WTC11 (cell line): ENCODE measurements at regions not wholly inside any gene's neighbourhood (a gene's known extent, or its start where the extent isn't known, plus 50 kb on each side); places are given as distances from the start of the nearest gene placed in this dataset.

Source experiments
- CREM ChIP-seq: sonication (generic); formaldehyde crosslinking; IDR thresholded peaks from 2 replicates; pipeline ENCODE4 v1.8.1; 2022; ENCODE audit warnings: mild to moderate bottlenecking, missing genetic modification reagents, moderate library complexity
- IRF2 ChIP-seq: sonication (generic); formaldehyde crosslinking; IDR thresholded peaks from 2 replicates; pipeline ENCODE4 v1.8.0; 2022; ENCODE audit warnings: low read depth, missing genetic modification reagents, borderline replicate concordance
- JAZF1 ChIP-seq: fragments of 250-450 bp; sonication (Bioruptor Pico); IDR thresholded peaks from 2 replicates; pipeline ENCODE4 v1.9.0; 2021; ENCODE audit warnings: moderate library complexity, mild to moderate bottlenecking, inconsistent platforms
- KAT7 ChIP-seq: sonication (generic); formaldehyde crosslinking; IDR thresholded peaks from 2 replicates; pipeline ENCODE4 v1.8.1; 2023; ENCODE audit warnings: missing genetic modification reagents, mild to moderate bottlenecking, borderline replicate concordance
- MYBL2 ChIP-seq: sonication (generic); formaldehyde crosslinking; IDR thresholded peaks from 2 replicates; pipeline ENCODE4 v1.8.1; 2023; ENCODE audit warnings: mild to moderate bottlenecking, moderate library complexity, missing genetic modification reagents
- NR3C1 ChIP-seq: sonication (generic); formaldehyde crosslinking; conservative IDR thresholded peaks from 2 replicates; pipeline ENCODE4 v1.8.1; 2023; ENCODE audit warnings: low read depth, mild to moderate bottlenecking, missing genetic modification reagents
- PRRX2 ChIP-seq: fragments of 250-450 bp; sonication (Bioruptor Pico); IDR thresholded peaks from 2 replicates; pipeline ENCODE4 v1.8.0; 2021; ENCODE audit warnings: mild to moderate bottlenecking
- RELA ChIP-seq: sonication (generic); formaldehyde crosslinking; IDR thresholded peaks from 2 replicates; pipeline ENCODE4 v1.8.1; 2022; ENCODE audit warnings: missing genetic modification reagents, mild to moderate bottlenecking, borderline replicate concordance
- TCF7 ChIP-seq: sonication (generic); formaldehyde crosslinking; IDR thresholded peaks from 2 replicates; pipeline ENCODE4 v1.8.0; 2022; ENCODE audit warnings: mild to moderate bottlenecking, low read depth, missing genetic modification reagents, moderate library complexity
- ZNF121 ChIP-seq: sonication (generic); formaldehyde crosslinking; IDR thresholded peaks from 2 replicates; pipeline ENCODE4 v1.8.0; 2023; ENCODE audit warnings: missing genetic modification reagents
- ZNF263 ChIP-seq: sonication (generic); formaldehyde crosslinking; IDR thresholded peaks from 2 replicates; pipeline ENCODE4 v1.8.1; 2022; ENCODE audit warnings: low read depth, mild to moderate bottlenecking, moderate library complexity, missing genetic modification reagents
- ZNF396 ChIP-seq: fragments of 250-450 bp; sonication (Bioruptor Pico); IDR thresholded peaks from 2 replicates; pipeline ENCODE4 v1.8.0; 2021; ENCODE audit warnings: mild to moderate bottlenecking, moderate library complexity, borderline replicate concordance
- ZNF416 ChIP-seq: fragments of 250-450 bp; sonication (Bioruptor Pico); IDR thresholded peaks from 2 replicates; pipeline ENCODE4 v1.9.0; 2021; ENCODE audit warnings: mild to moderate bottlenecking, inconsistent platforms
- ZNF423 ChIP-seq: fragments of 250-450 bp; sonication (Bioruptor Pico); IDR thresholded peaks from 2 replicates; pipeline ENCODE4 v2.1.2; 2022; ENCODE audit warnings: mild to moderate bottlenecking, moderate library complexity
- TF ChIP-seq, protein P1 (sequence below): sonication (generic); formaldehyde crosslinking; IDR thresholded peaks from 2 replicates; pipeline ENCODE4 v1.8.0; 2023; ENCODE audit warnings: missing genetic modification reagents, mild to moderate bottlenecking, borderline replicate concordance
- TF ChIP-seq, protein P2 (sequence below): fragments of 250-450 bp; sonication (Bioruptor Pico); IDR thresholded peaks from 2 replicates; pipeline ENCODE4 v1.9.0; 2021; ENCODE audit warnings: mild to moderate bottlenecking, borderline replicate concordance
- TF ChIP-seq, protein P3 (sequence below): sonication (generic); formaldehyde crosslinking; IDR thresholded peaks from 2 replicates; pipeline ENCODE4 v1.8.1; 2023; ENCODE audit warnings: mild to moderate bottlenecking, missing genetic modification reagents, borderline replicate concordance
- TF ChIP-seq, protein P4 (sequence below): sonication (generic); formaldehyde crosslinking; IDR thresholded peaks from 2 replicates; pipeline ENCODE4 v1.8.0; 2022; ENCODE audit warnings: mild to moderate bottlenecking, missing genetic modification reagents
- TF ChIP-seq, protein P5 (sequence below): sonication (generic); formaldehyde crosslinking; IDR thresholded peaks from 2 replicates; pipeline ENCODE4 v1.8.1; 2023; ENCODE audit warnings: mild to moderate bottlenecking, missing genetic modification reagents, moderate library complexity
- TF ChIP-seq, protein P6 (sequence below): sonication (generic); formaldehyde crosslinking; IDR thresholded peaks from 2 replicates; pipeline ENCODE4 v1.8.1; 2023; ENCODE audit warnings: mild to moderate bottlenecking, missing genetic modification reagents

DNA sequence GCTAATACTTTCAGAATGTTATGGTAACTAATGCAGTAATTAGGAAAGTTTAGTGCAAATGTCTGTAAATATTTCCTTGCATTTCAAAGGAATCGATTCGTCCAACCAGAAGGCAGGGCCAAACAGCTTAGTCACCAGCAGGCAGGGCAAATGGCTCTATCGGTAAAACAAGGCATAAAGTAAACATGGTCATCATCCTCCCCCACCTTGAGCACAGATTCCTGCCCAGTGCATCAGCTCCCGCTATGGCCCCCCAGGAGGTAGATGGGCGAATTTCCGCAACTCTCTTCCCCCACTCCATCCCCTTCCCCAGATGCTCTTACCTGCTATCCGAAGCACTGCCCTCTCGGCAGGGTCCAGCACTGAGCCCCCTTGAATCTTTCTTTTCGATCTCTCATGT, 103.8 kb upstream of the BEND6 start (continued):
- TF ChIP-seq PRRX2 (CRISPR knock-in tag) (no peak), JAZF1 (CRISPR knock-in tag) (no peak), ZNF423 (CRISPR knock-in tag) (peak; percentile 87), ZNF416 (CRISPR knock-in tag) (no peak), NR3C1 (CRISPR knock-in tag) (no peak), ZNF396 (CRISPR knock-in tag) (no peak), RELA (CRISPR knock-in tag) (no peak), IRF2 (no peak), ZNF263 (CRISPR knock-in tag) (no peak), MYBL2 (CRISPR knock-in tag) (no peak), ZNF121 (no peak), CREM (no peak), TCF7 (CRISPR knock-in tag) (no peak), KAT7 (CRISPR knock-in tag) (0 out of 2 replicates have a peak, but pooled peaks have one; percentile 86)
- TF ChIP-seq, protein P1, sequence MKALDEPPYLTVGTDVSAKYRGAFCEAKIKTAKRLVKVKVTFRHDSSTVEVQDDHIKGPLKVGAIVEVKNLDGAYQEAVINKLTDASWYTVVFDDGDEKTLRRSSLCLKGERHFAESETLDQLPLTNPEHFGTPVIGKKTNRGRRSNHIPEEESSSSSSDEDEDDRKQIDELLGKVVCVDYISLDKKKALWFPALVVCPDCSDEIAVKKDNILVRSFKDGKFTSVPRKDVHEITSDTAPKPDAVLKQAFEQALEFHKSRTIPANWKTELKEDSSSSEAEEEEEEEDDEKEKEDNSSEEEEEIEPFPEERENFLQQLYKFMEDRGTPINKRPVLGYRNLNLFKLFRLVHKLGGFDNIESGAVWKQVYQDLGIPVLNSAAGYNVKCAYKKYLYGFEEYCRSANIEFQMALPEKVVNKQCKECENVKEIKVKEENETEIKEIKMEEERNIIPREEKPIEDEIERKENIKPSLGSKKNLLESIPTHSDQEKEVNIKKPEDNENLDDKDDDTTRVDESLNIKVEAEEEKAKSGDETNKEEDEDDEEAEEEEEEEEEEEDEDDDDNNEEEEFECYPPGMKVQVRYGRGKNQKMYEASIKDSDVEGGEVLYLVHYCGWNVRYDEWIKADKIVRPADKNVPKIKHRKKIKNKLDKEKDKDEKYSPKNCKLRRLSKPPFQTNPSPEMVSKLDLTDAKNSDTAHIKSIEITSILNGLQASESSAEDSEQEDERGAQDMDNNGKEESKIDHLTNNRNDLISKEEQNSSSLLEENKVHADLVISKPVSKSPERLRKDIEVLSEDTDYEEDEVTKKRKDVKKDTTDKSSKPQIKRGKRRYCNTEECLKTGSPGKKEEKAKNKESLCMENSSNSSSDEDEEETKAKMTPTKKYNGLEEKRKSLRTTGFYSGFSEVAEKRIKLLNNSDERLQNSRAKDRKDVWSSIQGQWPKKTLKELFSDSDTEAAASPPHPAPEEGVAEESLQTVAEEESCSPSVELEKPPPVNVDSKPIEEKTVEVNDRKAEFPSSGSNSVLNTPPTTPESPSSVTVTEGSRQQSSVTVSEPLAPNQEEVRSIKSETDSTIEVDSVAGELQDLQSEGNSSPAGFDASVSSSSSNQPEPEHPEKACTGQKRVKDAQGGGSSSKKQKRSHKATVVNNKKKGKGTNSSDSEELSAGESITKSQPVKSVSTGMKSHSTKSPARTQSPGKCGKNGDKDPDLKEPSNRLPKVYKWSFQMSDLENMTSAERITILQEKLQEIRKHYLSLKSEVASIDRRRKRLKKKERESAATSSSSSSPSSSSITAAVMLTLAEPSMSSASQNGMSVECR (CRISPR knock-in tag) = no peak
- TF ChIP-seq, protein P2, sequence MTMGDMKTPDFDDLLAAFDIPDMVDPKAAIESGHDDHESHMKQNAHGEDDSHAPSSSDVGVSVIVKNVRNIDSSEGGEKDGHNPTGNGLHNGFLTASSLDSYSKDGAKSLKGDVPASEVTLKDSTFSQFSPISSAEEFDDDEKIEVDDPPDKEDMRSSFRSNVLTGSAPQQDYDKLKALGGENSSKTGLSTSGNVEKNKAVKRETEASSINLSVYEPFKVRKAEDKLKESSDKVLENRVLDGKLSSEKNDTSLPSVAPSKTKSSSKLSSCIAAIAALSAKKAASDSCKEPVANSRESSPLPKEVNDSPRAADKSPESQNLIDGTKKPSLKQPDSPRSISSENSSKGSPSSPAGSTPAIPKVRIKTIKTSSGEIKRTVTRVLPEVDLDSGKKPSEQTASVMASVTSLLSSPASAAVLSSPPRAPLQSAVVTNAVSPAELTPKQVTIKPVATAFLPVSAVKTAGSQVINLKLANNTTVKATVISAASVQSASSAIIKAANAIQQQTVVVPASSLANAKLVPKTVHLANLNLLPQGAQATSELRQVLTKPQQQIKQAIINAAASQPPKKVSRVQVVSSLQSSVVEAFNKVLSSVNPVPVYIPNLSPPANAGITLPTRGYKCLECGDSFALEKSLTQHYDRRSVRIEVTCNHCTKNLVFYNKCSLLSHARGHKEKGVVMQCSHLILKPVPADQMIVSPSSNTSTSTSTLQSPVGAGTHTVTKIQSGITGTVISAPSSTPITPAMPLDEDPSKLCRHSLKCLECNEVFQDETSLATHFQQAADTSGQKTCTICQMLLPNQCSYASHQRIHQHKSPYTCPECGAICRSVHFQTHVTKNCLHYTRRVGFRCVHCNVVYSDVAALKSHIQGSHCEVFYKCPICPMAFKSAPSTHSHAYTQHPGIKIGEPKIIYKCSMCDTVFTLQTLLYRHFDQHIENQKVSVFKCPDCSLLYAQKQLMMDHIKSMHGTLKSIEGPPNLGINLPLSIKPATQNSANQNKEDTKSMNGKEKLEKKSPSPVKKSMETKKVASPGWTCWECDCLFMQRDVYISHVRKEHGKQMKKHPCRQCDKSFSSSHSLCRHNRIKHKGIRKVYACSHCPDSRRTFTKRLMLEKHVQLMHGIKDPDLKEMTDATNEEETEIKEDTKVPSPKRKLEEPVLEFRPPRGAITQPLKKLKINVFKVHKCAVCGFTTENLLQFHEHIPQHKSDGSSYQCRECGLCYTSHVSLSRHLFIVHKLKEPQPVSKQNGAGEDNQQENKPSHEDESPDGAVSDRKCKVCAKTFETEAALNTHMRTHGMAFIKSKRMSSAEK = no peak
- TF ChIP-seq, protein P3, sequence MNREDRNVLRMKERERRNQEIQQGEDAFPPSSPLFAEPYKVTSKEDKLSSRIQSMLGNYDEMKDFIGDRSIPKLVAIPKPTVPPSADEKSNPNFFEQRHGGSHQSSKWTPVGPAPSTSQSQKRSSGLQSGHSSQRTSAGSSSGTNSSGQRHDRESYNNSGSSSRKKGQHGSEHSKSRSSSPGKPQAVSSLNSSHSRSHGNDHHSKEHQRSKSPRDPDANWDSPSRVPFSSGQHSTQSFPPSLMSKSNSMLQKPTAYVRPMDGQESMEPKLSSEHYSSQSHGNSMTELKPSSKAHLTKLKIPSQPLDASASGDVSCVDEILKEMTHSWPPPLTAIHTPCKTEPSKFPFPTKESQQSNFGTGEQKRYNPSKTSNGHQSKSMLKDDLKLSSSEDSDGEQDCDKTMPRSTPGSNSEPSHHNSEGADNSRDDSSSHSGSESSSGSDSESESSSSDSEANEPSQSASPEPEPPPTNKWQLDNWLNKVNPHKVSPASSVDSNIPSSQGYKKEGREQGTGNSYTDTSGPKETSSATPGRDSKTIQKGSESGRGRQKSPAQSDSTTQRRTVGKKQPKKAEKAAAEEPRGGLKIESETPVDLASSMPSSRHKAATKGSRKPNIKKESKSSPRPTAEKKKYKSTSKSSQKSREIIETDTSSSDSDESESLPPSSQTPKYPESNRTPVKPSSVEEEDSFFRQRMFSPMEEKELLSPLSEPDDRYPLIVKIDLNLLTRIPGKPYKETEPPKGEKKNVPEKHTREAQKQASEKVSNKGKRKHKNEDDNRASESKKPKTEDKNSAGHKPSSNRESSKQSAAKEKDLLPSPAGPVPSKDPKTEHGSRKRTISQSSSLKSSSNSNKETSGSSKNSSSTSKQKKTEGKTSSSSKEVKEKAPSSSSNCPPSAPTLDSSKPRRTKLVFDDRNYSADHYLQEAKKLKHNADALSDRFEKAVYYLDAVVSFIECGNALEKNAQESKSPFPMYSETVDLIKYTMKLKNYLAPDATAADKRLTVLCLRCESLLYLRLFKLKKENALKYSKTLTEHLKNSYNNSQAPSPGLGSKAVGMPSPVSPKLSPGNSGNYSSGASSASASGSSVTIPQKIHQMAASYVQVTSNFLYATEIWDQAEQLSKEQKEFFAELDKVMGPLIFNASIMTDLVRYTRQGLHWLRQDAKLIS (CRISPR knock-in tag) = no peak
- TF ChIP-seq, protein P4, sequence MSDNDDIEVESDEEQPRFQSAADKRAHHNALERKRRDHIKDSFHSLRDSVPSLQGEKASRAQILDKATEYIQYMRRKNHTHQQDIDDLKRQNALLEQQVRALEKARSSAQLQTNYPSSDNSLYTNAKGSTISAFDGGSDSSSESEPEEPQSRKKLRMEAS = no peak
- TF ChIP-seq, protein P5, sequence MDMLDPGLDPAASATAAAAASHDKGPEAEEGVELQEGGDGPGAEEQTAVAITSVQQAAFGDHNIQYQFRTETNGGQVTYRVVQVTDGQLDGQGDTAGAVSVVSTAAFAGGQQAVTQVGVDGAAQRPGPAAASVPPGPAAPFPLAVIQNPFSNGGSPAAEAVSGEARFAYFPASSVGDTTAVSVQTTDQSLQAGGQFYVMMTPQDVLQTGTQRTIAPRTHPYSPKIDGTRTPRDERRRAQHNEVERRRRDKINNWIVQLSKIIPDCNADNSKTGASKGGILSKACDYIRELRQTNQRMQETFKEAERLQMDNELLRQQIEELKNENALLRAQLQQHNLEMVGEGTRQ = no peak
- TF ChIP-seq, protein P6, sequence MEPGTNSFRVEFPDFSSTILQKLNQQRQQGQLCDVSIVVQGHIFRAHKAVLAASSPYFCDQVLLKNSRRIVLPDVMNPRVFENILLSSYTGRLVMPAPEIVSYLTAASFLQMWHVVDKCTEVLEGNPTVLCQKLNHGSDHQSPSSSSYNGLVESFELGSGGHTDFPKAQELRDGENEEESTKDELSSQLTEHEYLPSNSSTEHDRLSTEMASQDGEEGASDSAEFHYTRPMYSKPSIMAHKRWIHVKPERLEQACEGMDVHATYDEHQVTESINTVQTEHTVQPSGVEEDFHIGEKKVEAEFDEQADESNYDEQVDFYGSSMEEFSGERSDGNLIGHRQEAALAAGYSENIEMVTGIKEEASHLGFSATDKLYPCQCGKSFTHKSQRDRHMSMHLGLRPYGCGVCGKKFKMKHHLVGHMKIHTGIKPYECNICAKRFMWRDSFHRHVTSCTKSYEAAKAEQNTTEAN = no peak
